ENCODE measurements at regions not wholly inside any gene's neighbourhood (a gene's known extent, or its start where the extent isn't known, plus 50 kb on each side); places are given as distances from the start of the nearest gene placed in this dataset.

- DNase-seq = no peak
These were observed 1089.4 kb upstream of the C9orf72 start for GRCh38 chr9:28662675-28663074.

GRCh38 chr9:28668158-28668557, 1094.9 kb upstream of the C9orf72 start:
- DNase-seq = no peak

GRCh38 chr9:28671000-28671399, 1097.7 kb upstream of the C9orf72 start:
- DNase-seq = no peak

- no peak for DNase-seq
These were observed 1104.8 kb upstream of the C9orf72 start for GRCh38 chr9:28678097-28678496.

- no peak for DNase-seq
These were observed 1114.9 kb upstream of the C9orf72 start for GRCh38 chr9:28688172-28688571.

GRCh38 chr9:28692012-28692411, 1118.7 kb upstream of the C9orf72 start:
- DNase-seq = no peak

- DNase-seq = no peak
These were observed 1123.7 kb upstream of the C9orf72 start for GRCh38 chr9:28696960-28697359.

- DNase-seq = no peak
These were observed 1126.4 kb upstream of the C9orf72 start for GRCh38 chr9:28699632-28700031.

- no peak for DNase-seq
These were observed 1134.3 kb upstream of the C9orf72 start for GRCh38 chr9:28707616-28708015.

GRCh38 chr9:28714188-28714587, 1140.9 kb upstream of the C9orf72 start:
- no peak for DNase-seq

- DNase-seq = no peak
These were observed 1144.9 kb upstream of the C9orf72 start for GRCh38 chr9:28718226-28718625.

- no peak for DNase-seq
These were observed 1147.5 kb upstream of the C9orf72 start for GRCh38 chr9:28720746-28721145.

- no peak for DNase-seq
These were observed 1156.8 kb upstream of the C9orf72 start for GRCh38 chr9:28730111-28730510.

- DNase-seq = no peak
These were observed 1162.6 kb upstream of the C9orf72 start for GRCh38 chr9:28735738-28736342.

- no peak for DNase-seq
These were observed 1168.2 kb upstream of the C9orf72 start for GRCh38 chr9:28741459-28741858.

- no peak for DNase-seq
These were observed 1174.2 kb upstream of the C9orf72 start for GRCh38 chr9:28747351-28747985.

GRCh38 chr9:28750136-28750535, 1176.9 kb upstream of the C9orf72 start:
- no peak for DNase-seq

GRCh38 chr9:28758341-28758740, 1185.1 kb upstream of the C9orf72 start:
- no peak for DNase-seq

GRCh38 chr9:28758971-28759370, 1185.7 kb upstream of the C9orf72 start:
- no peak for DNase-seq

GRCh38 chr9:28762167-28762566, 1188.9 kb upstream of the C9orf72 start:
- no peak for DNase-seq

- no peak for DNase-seq
These were observed 1191.3 kb upstream of the C9orf72 start for GRCh38 chr9:28764532-28764931.

GRCh38 chr9:28770226-28770625, 1196.9 kb upstream of the C9orf72 start:
- DNase-seq = no peak

GRCh38 chr9:28770827-28771226, 1197.5 kb upstream of the C9orf72 start:
- no peak for DNase-seq

- peak; percentile 0 for DNase-seq
These were observed 1201.4 kb upstream of the C9orf72 start for GRCh38 chr9:28774433-28775235.
